ENCODE measurements at regions not wholly inside any gene's neighbourhood (a gene's known extent, or its start where the extent isn't known, plus 50 kb on each side); places are given as distances from the start of the nearest gene placed in this dataset.

- TF ChIP-seq CTCF (IDR thresholded peaks at IDR 0.05), result no peak
- no peak for TF ChIP-seq POLR2A (IDR thresholded peaks at IDR 0.05)
- no peak for TF ChIP-seq POLR2AphosphoS5 (IDR thresholded peaks at IDR 0.05)
- TF ChIP-seq EP300 (IDR thresholded peaks at IDR 0.05; ENCODE audit: low read depth), result no peak
These were observed 197.4 kb downstream of the SH3BP4 start for GRCh38 chr2:235149240-235149659.
